ENCODE measurements at regions not wholly inside any gene's neighbourhood (a gene's known extent, or its start where the extent isn't known, plus 50 kb on each side); places are given as distances from the start of the nearest gene placed in this dataset.
"Not testable (repeated sequence)": the region's sequence is repeated elsewhere in the genome, so short reads cannot be mapped to it uniquely, and the experiment has no call there.

DNA sequence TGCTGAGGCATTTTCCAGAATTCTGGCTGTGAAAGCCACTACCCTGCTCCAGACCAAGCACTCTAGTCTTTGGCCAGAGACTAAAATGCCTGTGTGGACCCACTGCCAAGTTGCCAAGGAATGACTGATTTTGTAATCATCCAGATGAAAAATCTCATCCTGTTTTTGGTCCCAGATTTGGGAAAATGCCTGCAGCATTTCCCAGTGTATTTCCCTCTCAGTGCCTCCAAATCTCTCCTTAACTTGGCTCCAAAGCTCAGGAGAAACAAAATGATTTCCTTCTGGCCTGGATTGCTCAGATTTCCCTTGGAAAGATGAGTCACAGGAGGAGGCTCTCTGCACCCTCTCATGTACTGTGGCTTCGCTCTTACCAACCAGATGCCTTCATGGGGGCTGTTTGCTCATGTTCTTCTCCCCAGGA lies 335.2 kb upstream of the TARS1 start:
- ATAC-seq (no peak), DNase-seq (no peak)
- intact Hi-C loops (cut with DNase I, micrococcal nuclease), result no loop called here

DNA sequence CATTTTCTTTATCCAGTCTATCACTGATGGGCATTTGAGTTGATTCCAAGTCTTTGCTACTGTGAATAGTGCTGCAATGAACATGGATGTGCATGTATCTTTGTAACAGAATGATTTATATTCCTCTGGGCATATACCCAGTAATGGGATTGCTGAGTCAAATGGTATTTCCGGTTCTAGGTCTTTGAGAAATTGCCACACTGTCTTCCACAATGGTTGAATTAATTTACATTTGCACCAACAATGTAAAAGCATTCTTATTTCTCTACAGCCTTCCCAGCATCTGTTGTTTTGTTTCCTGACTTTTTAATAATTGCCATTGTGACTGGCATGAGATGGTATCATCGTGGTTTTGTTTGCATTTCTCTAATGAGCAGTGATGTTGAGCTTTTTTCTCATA lies 330.3 kb upstream of the TARS1 start:
- DNase-seq; ATAC-seq; intact Hi-C loops (cut with DNase I, micrococcal nuclease): not testable (repeated sequence)

DNA sequence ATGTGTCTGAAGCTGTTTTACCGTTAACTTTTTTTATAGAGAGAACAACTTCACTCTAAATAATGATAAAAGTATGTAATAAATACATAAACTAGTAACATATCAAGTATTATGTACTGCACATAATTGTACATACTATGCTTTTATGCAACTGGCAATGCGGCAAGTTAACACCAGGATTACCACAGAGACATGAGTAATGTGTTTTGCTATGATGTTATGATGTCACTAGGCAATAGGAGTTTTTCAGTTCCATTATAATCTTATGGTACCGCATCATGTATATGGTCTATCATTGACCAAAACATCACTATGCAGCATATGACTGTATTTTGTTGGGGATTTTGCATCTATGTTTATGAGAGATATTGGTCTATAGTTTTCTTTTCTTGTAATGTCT lies 326.4 kb upstream of the TARS1 start:
- ATAC-seq (no peak), DNase-seq (no peak)
- intact Hi-C loops (cut with DNase I, micrococcal nuclease), result no loop called here

DNA sequence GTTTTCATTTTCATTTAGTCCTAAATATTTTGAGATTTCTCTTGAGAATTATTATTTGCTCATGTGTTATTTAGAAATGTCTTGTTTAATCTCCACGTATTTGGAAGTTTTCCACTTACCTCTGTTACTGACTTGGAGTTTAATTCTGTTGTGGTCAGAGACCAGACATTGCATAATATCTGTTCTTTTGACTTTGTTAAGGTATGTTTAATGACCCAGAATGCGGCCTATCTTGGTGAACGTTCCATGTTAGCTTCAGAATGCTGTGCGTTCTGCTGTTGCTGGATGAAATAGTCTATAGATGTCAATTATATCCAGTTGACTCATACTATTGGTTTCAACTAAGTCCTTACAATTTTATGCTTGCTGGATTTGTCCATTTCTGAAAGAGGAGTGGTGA lies 325.3 kb upstream of the TARS1 start:
- DNase-seq (no peak), ATAC-seq (no peak)
- intact Hi-C loops (cut with DNase I, micrococcal nuclease), result no loop called here

DNA sequence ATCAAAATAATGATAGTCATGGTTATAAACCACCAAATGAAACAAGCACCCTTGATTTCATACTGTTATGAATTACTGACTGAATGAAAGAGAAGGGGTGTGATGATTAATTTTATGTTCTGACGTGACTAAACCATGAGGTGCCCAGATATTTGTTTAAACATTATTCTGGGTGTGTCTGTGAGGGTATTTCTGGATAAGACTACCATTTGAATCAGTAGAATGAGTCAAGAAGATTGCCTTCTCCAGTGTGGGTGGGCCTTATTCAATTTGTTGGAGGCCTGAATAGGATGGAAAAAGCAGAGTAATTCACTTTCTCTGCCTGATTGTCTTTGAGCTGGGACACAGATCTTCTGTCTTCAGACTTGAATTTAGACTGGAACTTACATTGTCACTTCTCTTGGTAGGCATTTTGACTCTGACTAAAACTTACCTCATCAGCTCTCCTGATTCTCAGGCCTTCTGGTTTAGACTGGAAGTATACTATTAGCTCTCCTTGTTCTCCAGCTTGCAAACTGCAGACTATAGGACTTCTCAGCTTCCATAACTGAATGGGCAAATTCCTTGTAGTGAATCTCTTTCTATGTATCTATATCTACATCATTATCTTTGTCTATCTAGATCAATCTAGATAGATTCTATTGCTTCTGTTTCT lies 321.9 kb upstream of the TARS1 start:
- no peak for ATAC-seq

DNA sequence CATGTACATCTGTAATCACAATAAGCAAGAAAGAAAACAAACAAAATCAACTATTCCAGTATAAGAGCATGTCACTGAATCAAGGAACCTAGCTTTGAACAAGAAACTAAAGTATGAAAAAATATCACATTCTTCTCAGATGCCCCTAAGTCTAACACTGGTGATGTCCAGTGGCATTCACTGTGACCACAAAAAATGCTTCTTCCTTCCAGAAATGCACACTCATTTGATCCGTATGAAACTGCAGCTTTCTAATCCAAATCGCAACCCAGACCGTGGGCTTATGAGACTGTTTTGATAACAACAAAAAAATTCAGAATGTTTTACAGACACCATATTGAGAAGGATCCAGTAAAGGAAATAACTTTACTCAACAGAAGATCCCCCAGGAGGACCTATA lies 320.1 kb upstream of the TARS1 start:
- intact Hi-C loops (cut with DNase I, micrococcal nuclease), result no loop called here
- DNase-seq, result no peak
- ATAC-seq, result no peak

More for the DNA sequence above, 321.9 kb upstream of the TARS1 start:
- no peak for DNase-seq
- intact Hi-C loops (cut with DNase I, micrococcal nuclease), result no loop called here

DNA sequence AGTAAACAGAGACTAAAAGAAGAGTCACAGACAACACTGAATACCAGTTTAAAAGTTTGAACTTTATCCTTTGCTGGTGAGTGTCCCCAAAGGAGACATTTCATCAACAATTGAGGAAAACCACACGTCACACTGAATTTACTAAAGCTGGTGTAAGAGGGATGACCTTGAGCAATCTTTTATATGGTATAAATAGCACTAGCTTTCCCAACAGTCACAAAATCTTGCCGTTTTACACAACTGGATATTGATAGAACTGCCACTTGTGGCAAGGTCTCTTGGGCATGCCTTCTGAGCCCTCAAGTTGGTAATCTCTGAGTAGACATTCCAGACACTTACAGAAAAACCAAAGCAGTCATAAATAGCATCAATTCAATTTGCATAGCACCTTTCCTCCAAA lies 311.5 kb upstream of the TARS1 start:
- intact Hi-C loops (cut with DNase I, micrococcal nuclease), result no loop called here
- ATAC-seq, result no peak
- no peak for DNase-seq

DNA sequence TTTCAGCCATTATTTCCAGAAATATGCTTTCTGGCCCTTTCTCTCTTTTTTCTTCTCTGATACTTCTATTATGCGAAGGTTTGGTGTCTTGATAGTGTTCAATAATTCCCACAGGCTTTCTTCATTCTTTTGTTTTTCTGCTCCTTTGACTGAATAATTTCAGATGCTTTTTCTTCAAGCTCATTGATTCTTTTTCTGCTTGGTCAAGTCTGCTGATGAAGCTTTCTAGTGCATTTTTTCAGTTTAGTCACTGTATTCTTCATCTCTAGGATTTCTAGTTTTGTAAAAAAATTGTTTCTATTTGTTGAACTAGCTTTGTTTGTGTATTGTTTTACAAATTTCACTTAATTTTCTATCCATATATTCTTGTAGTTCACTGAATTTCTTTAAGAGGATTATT lies 304.0 kb upstream of the TARS1 start:
- no peak for ATAC-seq
- intact Hi-C loops (cut with DNase I, micrococcal nuclease), result no loop called here
- no peak for DNase-seq

DNA sequence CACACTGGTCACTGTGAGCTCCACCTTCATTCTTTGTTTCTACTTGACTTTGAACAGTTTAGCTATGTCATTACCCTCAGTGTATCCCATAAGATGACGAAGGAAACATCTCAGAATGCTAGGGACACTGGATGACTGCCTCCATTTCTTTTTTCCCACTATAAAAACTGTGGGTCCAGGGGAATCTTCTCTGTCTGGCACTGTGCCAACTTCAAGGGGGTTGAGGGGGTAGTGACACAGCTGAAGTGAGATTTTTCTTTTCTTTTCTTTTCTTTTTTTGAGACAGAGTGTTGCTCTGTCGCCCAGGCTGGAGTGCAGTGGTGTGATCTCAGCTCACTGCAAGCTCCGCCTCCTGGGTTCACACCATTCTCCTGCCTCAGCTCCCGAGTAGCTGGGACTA lies 302.6 kb upstream of the TARS1 start:
- ATAC-seq; DNase-seq; intact Hi-C loops (cut with DNase I, micrococcal nuclease): not testable (repeated sequence)

DNA sequence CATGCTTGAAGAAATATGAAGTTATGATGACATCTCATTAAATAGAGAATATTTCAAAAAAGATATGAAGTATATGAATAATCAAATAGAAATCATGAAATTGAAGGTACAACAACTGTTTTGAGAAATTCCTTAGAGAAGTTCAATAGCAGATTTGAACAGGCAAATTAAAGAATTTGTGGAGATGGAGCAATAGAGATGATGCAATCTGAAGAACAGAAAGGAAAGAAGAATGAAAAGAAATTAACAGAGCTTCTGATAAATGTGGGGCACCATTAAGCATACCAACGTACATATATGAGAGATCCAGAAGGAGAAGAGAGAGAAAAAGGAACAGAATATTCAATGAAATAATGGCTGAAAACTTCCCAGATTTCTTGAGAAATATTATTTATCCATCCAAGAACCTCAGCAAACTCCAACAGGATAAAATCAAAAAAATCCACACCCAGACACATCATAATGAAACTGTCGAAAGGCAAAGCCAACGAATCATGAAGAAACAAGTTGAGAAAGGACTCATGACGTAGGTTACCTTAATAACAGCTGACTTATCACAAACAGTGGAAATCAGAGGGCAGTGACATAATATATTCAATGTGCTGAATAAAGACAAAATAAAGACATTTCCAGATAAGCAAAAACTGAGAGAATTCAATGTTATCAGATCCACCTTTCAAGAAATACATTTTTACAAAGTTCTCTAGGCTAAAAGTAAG lies 297.2 kb upstream of the TARS1 start:
- intact Hi-C loops (cut with DNase I, micrococcal nuclease), result no loop called here
- ATAC-seq (no peak), DNase-seq (no peak)

DNA sequence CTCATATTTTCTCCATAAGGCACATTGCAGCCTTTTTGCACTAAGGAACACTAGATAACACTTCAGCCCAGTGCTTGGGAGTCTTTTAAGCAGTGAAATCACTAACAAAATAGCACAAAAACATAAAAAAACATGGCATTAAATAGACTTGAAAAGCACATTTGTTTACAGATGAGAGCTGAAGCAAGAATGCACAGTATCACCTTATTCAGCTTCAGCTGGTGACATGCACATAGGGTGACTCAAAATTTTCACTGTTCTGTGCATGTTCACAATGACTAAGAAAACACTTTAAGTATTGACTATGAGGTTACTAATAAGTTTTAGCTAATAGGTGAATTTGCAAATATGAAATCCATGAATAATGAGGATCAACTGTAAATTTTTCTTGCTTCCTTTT lies 293.9 kb upstream of the TARS1 start:
- DNase-seq, result no peak
- ATAC-seq, result no peak
- intact Hi-C loops (cut with DNase I, micrococcal nuclease), result no loop called here

DNA sequence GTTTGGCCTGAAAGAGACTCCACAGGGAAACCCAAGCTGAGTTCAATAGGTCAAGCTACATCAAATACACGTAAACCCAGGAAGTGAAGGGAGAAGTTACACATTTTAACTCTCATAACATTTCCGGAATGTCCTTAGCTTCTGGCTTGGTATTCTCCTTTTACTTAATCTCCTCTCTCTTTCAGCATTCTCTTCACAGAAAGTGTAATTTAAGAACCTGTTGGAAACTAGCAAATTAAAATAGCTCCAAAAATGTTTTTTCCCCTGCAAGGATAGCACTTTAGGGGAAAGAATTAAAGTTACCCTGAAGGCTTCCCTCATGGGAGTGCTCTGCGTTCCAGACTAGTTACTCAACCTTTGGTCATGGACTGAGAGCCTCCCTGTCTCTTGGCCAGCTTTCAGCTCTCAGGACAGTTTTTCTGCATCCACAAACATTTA lies 292.7 kb upstream of the TARS1 start:
- DNase-seq (no peak), ATAC-seq (no peak)
- intact Hi-C loops (cut with DNase I, micrococcal nuclease), result no loop called here

DNA sequence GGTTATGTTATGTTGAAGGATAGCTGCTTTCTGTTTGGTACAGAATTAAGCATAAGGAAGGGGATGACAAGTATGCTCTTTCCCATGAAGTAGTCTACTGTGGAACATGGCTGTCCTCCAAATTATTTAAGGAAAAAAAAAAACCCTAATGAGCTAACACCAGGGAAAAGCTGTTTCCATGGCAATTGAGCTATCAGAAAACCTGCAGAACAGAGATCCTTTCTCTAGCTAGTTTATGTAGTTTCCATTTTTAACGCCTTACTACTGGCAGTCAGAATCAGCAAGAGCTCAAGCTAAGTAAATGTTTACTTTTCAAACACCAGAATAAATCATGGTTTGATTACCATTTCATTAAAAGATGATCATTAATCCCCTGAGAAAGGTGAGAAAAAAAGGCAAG lies 287.4 kb upstream of the TARS1 start:
- no peak for DNase-seq
- ATAC-seq, result no peak
- intact Hi-C loops (cut with DNase I, micrococcal nuclease), result no loop called here

DNA sequence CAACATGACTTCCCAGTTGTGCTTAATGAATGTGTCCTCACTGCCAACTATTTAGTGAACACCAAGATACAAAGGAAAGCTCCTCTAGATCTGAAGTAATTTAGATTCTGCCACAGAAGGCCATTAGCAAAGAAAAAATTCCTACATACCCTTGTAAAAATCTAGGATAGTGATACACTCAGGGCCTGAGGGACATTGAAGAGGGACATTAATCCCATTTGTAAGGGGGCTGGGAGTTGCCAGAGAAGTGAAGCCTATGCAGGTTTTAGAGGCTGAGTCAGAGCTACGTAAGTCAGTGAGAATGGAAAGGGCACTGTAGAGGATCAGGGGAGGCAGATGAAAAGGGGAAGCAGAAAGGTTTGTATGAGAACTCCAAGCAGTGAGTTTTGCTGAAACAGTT lies 286.9 kb upstream of the TARS1 start:
- intact Hi-C loops (cut with DNase I, micrococcal nuclease), result no loop called here
- DNase-seq, result no peak
- no peak for ATAC-seq

DNA sequence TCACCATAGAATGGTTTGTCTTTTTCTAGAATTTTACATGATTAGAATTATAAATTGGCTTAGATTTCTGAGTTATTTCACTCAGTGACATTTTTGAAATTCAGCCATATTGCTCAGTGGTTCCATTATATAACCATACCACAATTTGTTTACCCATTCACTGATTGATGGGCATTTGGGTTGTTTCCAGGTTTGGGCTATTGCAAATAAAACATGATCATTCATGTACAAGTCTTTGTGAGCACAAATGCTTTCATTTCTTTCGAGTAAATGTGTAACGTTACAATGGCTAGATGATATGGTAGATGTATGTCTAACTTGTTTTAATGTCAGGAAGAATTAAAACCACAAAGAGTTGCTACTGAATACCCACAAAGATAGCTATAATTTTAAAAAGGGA lies 279.9 kb upstream of the TARS1 start:
- intact Hi-C loops (cut with DNase I, micrococcal nuclease), result no loop called here
- ATAC-seq, result no peak
- no peak for DNase-seq

DNA sequence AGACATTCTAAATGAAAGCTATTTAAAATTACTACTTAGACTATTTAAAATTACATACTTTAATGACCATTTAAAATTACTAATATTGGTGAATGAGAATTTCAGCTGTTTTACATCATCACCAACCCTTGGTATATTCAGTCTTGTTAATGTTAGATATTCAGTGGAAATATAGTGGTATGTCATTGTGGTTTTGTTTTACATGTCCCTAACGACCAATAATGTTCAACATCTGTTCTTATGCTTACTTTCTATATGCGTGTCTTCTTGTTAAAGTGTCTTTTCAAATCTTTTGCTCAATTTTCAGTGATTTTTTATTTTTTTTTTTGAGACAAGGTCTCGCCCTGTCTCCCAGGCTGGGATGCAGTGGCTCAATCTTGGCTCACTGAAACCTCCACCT lies 279.3 kb upstream of the TARS1 start:
- DNase-seq, result no peak
- ATAC-seq, result no peak
- intact Hi-C loops (cut with DNase I, micrococcal nuclease), result no loop called here

DNA sequence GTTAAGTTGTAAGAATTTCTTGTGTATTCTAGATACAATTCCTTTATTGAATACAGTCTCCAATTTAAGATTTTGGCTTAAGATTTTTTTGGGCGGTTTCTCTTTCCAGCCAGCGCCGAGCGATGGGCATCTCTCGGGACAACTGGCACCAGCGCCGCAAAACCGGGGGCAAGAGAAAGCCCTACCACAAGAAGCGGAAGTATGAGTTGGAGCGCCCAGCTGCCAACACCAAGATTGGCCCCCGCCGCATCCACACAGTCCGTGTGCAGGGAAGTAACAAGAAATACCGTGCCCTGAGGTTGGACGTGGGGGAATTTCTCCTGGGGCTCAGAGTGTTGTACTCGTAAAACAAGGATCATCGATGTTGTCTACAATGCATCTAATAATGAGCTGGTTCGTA lies 278.7 kb upstream of the TARS1 start:
- intact Hi-C loops (cut with DNase I, micrococcal nuclease), result no loop called here
- DNase-seq (no peak), ATAC-seq (no peak)

DNA sequence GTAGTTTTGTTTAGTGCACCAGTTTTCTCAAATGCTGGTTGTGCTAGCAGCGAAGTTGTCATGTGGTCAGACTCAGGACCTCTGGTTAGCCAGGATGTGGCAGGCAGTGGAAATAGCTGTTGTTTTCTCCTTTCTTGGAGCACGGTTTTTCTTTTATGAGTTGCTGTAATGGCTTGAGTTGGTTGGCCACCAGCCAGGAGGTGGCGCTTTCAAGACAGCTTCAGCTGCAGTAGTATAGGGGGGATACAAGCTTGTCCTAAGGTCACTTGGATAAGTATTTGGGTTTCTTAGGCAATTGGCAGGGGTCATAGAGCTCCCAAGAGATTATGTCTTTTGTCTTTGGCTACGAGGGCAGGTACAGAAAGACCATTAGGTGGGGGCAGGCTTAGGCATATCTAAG lies 274.2 kb upstream of the TARS1 start:
- peak in 1 of 2 donors; percentile 8 for DNase-seq
- intact Hi-C loops (cut with DNase I, micrococcal nuclease), result no loop called here
- no peak for ATAC-seq

DNA sequence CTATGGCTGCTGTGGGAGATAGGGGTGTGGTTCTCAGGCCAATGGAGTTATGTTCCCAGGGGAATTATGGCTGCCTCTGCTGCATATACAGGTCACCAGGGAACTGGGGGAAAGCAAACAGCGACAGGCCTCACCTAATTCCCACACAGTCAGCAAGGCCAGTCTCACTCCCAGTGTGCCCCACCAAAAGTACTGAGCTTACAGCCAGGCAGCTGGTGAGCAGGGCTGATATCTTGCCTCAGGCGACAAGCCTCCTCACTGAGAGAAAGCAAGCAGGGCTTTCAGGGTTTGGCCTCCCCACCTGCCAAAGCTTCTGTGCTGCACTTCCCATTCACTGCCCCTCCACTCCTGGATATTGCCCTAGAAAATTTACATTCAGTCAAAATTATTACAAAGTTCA lies 273.8 kb upstream of the TARS1 start:
- intact Hi-C loops (cut with DNase I, micrococcal nuclease), result no loop called here
- DNase-seq (no peak), ATAC-seq (no peak)

DNA sequence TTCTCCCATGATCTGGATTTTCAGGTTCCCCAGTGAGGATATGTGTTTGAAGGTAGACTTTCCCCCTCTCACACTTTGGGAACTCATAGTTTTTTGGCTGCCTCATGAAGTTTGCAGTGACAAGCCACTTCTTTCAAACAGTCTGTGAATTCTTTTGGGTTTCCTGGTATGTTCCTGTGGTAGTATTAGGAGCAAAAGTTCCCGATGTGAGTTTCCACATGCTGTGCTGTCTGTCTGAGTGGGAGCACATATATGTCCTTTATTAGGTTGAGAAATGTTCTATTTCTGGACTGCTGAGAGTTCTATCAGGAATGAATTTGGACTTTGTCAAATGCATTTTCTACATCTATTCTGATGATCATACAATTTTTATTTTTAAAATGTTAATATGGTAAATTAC lies 273.2 kb upstream of the TARS1 start:
- no peak for ATAC-seq
- intact Hi-C loops (cut with DNase I, micrococcal nuclease), result no loop called here

DNA sequence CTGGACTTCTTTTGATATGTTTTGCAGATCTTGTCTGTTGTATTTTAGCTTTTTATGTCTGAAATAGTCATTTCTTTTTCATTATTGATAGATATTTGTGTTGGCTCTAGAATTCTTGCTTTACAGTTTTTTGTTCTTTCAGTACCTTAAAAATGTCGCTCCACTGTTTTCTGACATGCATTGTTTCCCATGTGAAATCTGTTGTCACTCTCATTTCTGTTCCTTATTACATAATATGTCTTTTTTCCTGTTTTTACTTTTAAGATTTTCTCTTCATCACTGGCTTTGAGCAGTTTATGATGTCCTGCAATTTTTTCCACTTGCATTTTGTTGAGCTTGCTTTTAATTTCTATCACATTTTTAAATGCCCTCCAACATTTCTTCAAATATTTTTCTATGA lies 270.4 kb upstream of the TARS1 start:
- intact Hi-C loops (cut with DNase I, micrococcal nuclease), result no loop called here
- DNase-seq (no peak), ATAC-seq (no peak)

More for the DNA sequence above, 273.2 kb upstream of the TARS1 start:
- DNase-seq, result no peak

Measured in left colon (tissue), 2 donors.